GM12891 (cell line): ENCODE measurements at regions not wholly inside any gene's neighbourhood (a gene's known extent, or its start where the extent isn't known, plus 50 kb on each side); places are given as distances from the start of the nearest gene placed in this dataset.
A peak's percentile ranks its signal among the peaks of the same experiment; 100 is the strongest.
"Not testable (repeated sequence)": the region's sequence is repeated elsewhere in the genome, so short reads cannot be mapped to it uniquely, and the experiment has no call there.

ENCODE experiments used
- DNase-seq: peaks from one replicate; pipeline ENCODE4 v3.0.0; 2011; ENCODE audit warnings: low spot score; ENCODE audit not compliant: insufficient read length
- FAIRE-seq: peaks from 2 replicates; lab custom pipeline; 2011; peaks lifted over from hg19 to GRCh38; lab: Jason Lieb, UNC
- PAX5 ChIP-seq: IDR thresholded peaks from 2 replicates; pipeline ENCODE4 v1.6.1; 2011; ENCODE audit warnings: low read length, moderate library complexity, mild to moderate bottlenecking; ENCODE audit not compliant: insufficient read depth, severe bottlenecking
- POLR2A ChIP-seq: IDR thresholded peaks from 2 replicates; pipeline ENCODE4 v1.6.1; 2011; ENCODE audit warnings: low read depth, low read length, control low read depth
- POLR2AphosphoS5 ChIP-seq: IDR thresholded peaks from 2 replicates; pipeline ENCODE4 v1.6.1; 2011; ENCODE audit warnings: low read depth, low read length, control low read depth
- POU2F2 ChIP-seq: IDR thresholded peaks from 2 replicates; pipeline ENCODE4 v1.6.1; 2011; ENCODE audit warnings: low read depth, mild to moderate bottlenecking, control low read depth, low read length, moderate library complexity
- SPI1 ChIP-seq: IDR thresholded peaks from 2 replicates; pipeline ENCODE4 v1.6.1; 2011; ENCODE audit warnings: low read depth, low read length, control low read depth
- TAF1 ChIP-seq: IDR thresholded peaks from 2 replicates; pipeline ENCODE4 v1.6.1; 2011; ENCODE audit warnings: low read depth, low read length, control low read depth

- TF ChIP-seq POLR2AphosphoS5 (no peak), SPI1 (no peak), PAX5 (no peak), POU2F2 (no peak), TAF1 (no peak), POLR2A (no peak)
- no peak for FAIRE-seq
- DNase-seq: no peak
Observed at GRCh38 chr1:187928288-187928687, 1099.5 kb downstream of the PLA2G4A start.

- DNase-seq (no peak), FAIRE-seq (no peak)
- no peak for TF ChIP-seq PAX5
- TF ChIP-seq POLR2A: no peak
- TF ChIP-seq POU2F2: no peak
- no peak for TF ChIP-seq TAF1
- TF ChIP-seq POLR2AphosphoS5: no peak
- TF ChIP-seq SPI1: no peak
Observed at GRCh38 chr1:187928696-187929095, 1099.9 kb downstream of the PLA2G4A start.

DNA sequence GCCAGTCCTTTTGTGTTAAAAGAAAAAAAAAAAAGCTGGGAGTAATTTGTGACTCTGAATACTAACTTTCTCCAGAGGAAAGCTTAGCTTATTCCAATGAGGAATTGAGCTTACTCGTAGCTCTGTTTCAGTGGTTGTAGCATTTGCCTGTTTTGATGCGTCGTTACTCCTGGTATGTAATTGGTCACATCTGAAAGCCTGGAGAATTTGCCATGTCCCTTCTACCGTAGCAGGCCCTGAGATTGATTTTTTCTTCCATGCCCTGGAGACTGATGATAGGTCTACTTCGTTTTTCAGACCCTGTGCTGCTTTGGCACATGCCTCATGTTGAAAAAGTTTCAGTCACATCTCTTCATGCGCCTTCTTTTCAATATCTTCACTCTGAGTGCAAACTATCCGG, 1103.0 kb downstream of the PLA2G4A start:
- FAIRE-seq: no peak

DNA sequence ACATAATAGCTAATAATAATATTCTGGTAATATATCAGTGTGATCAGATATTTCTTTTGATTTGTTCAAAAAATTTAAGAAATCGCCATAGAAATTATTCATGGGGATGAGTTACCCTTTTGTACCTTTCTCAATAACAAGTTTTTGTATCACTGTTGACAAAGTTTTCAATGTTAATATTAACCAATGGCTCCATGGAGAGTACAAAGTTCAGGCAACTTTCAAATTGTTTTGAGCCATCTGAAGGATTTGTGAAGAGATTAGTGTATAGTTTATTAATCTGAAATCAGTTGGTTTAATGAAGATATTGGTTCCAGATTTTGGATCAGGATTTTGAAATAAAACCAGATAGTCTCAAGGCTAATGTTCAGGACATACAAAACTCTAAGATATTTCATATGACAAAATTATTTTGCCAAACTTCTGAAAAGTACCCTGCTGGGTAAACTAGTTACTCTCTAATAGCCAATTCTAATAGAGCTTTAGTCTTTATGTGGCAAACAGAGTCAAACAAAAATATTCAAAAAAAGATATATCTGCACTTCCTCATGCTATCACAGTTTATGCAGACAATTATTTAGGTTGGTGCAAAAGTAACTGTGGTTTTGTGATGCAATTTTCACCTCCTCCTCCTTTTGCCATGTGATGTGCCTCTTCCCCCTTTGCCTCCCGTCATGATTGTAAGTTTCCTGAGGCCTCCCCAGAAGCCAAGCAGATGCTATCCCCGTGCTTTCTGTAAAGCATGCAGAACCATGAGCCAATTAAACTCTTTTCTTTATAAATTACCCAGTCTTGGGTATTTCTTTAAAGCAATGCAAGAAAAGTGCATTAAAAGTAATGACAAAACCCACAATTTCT, 1105.0 kb downstream of the PLA2G4A start:
- no peak for DNase-seq
- TF ChIP-seq POLR2A (no peak), TAF1 (no peak), POU2F2 (no peak), SPI1 (no peak)
- no peak for FAIRE-seq

More for the DNA sequence above, 1103.0 kb downstream of the PLA2G4A start:
- TF ChIP-seq POU2F2 (no peak), POLR2A (no peak), POLR2AphosphoS5 (no peak), TAF1 (no peak), SPI1 (no peak), PAX5 (no peak)
- DNase-seq: no peak

DNA sequence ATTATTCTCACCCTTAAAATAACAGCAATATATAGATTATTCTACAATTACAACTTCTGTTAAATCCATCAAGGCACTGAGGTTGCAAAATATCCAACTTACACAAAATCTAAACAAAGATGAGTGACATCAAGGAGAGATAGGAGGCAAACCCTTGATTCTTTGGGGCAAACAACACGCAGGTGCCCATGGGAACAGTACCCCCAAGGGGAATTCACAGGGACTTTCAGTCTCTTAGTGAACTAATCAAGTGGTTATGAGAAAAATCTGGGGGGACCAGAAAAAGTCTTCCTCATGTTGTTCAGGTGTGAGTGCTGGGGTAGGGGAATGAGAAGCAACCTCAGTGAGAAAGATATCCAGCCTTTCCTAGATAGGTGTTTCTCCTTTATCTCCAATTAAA, 1107.9 kb downstream of the PLA2G4A start:
- TF ChIP-seq POU2F2 (no peak), TAF1 (no peak), POLR2A (no peak), SPI1 (no peak), PAX5 (no peak), POLR2AphosphoS5 (no peak)
- DNase-seq (no peak), FAIRE-seq (no peak)

DNA sequence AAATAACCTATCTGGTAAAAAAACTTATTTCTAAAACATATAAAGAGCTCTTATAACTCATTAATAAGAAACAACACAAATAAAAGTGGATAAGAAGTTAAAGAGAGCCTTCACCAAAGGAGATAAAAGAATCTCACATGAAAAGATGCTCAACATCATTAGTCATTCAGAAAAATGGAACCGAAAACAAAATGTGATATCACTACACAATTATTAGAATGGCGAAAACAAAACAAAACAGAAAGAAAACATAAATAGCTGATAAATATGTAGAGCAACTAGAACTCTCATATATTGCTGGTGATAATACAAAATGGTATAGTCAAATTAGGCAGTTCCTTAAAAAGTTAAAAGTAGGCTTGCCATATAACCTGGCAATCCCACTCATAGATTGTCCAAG, 1109.3 kb downstream of the PLA2G4A start:
- DNase-seq: no peak
- no peak for FAIRE-seq
- peak; percentile 25; the same call in 1 of the 2 replicates for TF ChIP-seq SPI1
- TF ChIP-seq TAF1: no peak
- no peak for TF ChIP-seq POLR2AphosphoS5
- no peak for TF ChIP-seq POU2F2
- no peak for TF ChIP-seq PAX5
- TF ChIP-seq POLR2A: no peak

GRCh38 chr1:187942986-187943385, 1114.2 kb downstream of the PLA2G4A start:
- FAIRE-seq: no peak
- DNase-seq: no peak
- TF ChIP-seq POLR2AphosphoS5 (no peak), POLR2A (no peak), POU2F2 (no peak), PAX5 (no peak), SPI1 (no peak), TAF1 (no peak)

DNA sequence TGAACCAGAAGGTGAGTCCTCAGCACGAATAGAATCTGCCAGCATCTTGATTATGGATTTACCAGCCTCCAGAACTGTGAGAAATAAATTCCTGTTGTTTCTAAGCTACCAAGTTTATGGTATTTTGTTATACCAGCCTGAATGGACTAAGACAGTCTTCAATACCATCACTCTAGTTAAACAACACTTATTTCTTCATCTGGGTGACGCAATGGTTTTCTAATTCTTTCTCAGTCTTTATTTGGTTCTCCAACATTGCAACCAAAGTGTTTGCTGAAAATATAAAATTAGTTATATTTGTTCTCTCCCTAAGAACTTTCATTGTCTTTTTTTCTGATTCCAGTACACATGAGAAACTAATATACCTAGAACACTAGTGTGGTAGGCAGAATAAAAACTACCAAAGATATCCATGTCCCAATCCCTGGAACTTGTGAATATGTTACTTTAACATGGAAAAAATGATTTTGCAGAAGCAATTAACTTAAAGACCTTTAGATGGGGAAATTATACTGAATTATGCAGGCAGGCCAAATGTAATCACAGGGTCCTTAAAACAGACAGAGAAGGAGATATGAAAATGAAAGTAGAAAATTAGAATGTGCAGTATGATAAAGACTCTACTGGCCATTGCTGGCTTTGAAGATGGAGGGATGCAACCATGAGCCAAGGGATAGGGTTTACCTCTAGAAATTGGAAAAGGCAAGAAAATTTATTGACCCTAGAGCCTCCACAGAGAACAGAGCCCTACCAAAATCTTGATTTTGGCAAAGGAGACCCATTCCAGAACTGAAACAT, 1115.1 kb downstream of the PLA2G4A start:
- TF ChIP-seq PAX5 (no peak), SPI1 (no peak), POU2F2 (no peak), TAF1 (no peak), POLR2A (no peak), POLR2AphosphoS5 (no peak)
- DNase-seq (no peak), FAIRE-seq (no peak)

DNA sequence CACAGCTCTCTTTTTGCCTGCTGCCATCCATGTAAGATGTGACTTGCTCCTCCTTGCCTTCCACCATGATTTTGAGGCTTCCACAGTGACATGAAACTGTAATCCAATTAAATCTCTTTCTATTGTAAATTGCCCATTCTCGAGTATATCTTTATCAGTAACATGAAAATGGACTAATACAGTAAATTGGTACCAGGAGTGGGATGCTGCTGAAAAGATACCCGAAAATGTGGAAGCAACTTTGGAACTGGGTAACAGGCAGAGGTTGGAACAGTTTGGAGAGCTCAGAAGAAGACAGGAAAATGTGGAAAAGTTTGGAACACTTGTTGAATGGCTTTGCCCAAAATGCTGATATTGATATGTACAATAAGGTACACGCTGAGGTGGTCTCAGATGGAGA, 1117.9 kb downstream of the PLA2G4A start:
- not testable (repeated sequence) for FAIRE-seq, DNase-seq

- no peak for DNase-seq
- no peak for FAIRE-seq
- TF ChIP-seq PAX5 (no peak), SPI1 (no peak), TAF1 (no peak), POLR2A (no peak), POLR2AphosphoS5 (no peak), POU2F2 (no peak)
Observed at GRCh38 chr1:187947359-187947758, 1118.6 kb downstream of the PLA2G4A start.
